ENCODE measurements at regions not wholly inside any gene's neighbourhood (a gene's known extent, or its start where the extent isn't known, plus 50 kb on each side); places are given as distances from the start of the nearest gene placed in this dataset.

- TF ChIP-seq GTF2F1 (IDR thresholded peaks at IDR 0.05; ENCODE audit: borderline replicate concordance, low read depth, low read length) = no peak
- TF ChIP-seq SP2 (IDR thresholded peaks at IDR 0.05; ENCODE audit: low read length) = no peak
- no peak for TF ChIP-seq CBX5 (IDR thresholded peaks at IDR 0.05; ENCODE audit: low read depth, low read length)
- TF ChIP-seq CEBPB (IDR thresholded peaks at IDR 0.05; ENCODE audit: low read depth, low read length) = no peak
- no peak for TF ChIP-seq CHD1 (IDR thresholded peaks at IDR 0.05; ENCODE audit: low read depth, low read length)
- no peak for TF ChIP-seq YY1 (IDR thresholded peaks at IDR 0.05; ENCODE audit: low read depth, low read length)
- no peak for TF ChIP-seq POLR2AphosphoS5 (IDR thresholded peaks at IDR 0.05; ENCODE audit: low read depth, low read length)
- no peak for TF ChIP-seq HDAC6 (IDR thresholded peaks at IDR 0.05; ENCODE audit: low read depth, low read length)
Observed at GRCh38 chr5:91232523-91232922, 150.6 kb downstream of the ARRDC3 start (continued).

All from H1 (cell line).